GM12878 (cell line): ENCODE measurements at regions not wholly inside any gene's neighbourhood (a gene's known extent, or its start where the extent isn't known, plus 50 kb on each side); places are given as distances from the start of the nearest gene placed in this dataset.
"Not testable (repeated sequence)": the region's sequence is repeated elsewhere in the genome, so short reads cannot be mapped to it uniquely, and the experiment has no call there.

ENCODE experiments used
- ATAC-seq: fragments of 200-7000 bp; cut with Tn5 transposase; 3 replicates; pipeline ENCODE4 v1.9.1; 2020; ENCODE audit warnings: mild to moderate bottlenecking, moderate library complexity
- BruUV-seq: library from RNA; stranded (reverse); fragments of 400-500 nt; replicated peaks from 2 replicates; lab custom pipeline; 2021; lab: Mats Ljungman, UMichigan
- CTCF ChIA-PET: fragments of 300-600 bp; sonication (Branson Sonifier 250); formaldehyde crosslinking; extraction: SDS; loops from one replicate; lab custom pipeline; 2021; ENCODE audit warnings: inconsistent platforms; lab: Yijun Ruan, JAX
- POLR2A ChIA-PET: fragments of 350-600 bp; formaldehyde crosslinking; extraction: SDS; loops from one replicate; lab custom pipeline; 2021; ENCODE audit warnings: inconsistent platforms; lab: Charles Lee
- RAD21 ChIA-PET: fragments of 300-600 bp; sonication (Branson Sonifier 250); formaldehyde crosslinking; loops from one replicate; lab custom pipeline; 2023; ENCODE audit warnings: antibody characterized with exemption; ENCODE audit not compliant: unreplicated experiment; lab: Charles Lee
- SMC1A ChIA-PET: fragments of 300-600 bp; sonication (Branson Sonifier 250); formaldehyde crosslinking; loops from one replicate; lab custom pipeline; 2023; ENCODE audit not compliant: unreplicated experiment, uncharacterized antibody; lab: Charles Lee
- DNase-seq: peaks from one replicate; pipeline ENCODE4 v3.0.0-alpha.2; 2011; ENCODE audit warnings: low read depth, low spot score
- FAIRE-seq: peaks from 3 replicates; lab custom pipeline; 2011; peaks lifted over from hg19 to GRCh38; lab: Jason Lieb, UNC
- H2AFZ ChIP-seq: 2 replicates; pipeline ENCODE4 v1.6.0; 2011; ENCODE audit warnings: low read depth, low read length, control low read depth; ENCODE audit not compliant: control insufficient read depth
- H3K27ac ChIP-seq: 2 replicates; pipeline ENCODE4 v1.5.1; 2011; ENCODE audit warnings: control low read depth; ENCODE audit not compliant: control insufficient read depth, insufficient read depth
- H3K27me3 ChIP-seq, 2 experiments: replicated peaks in 1 of 2; 2 replicates each; pipeline versions ENCODE4 v1.6.0 to v1.6.1; 2011; ENCODE audit warnings: low read length in 1 of 2; ENCODE audit not compliant: control insufficient read depth in 2 of 2, insufficient read depth in 2 of 2
- H3K36me3 ChIP-seq, 2 experiments: 2 replicates each; pipeline ENCODE4 v1.5.1; 2011; ENCODE audit warnings: low read length in 1 of 2; ENCODE audit not compliant: control insufficient read depth in 2 of 2, insufficient read depth in 2 of 2
- H3K4me1 ChIP-seq: 2 replicates; pipeline ENCODE4 v1.6.1; 2011; ENCODE audit warnings: mild to moderate bottlenecking, low read length, moderate library complexity, mixed read lengths; ENCODE audit not compliant: control insufficient read depth, insufficient read depth
- H3K4me2 ChIP-seq: 2 replicates; pipeline ENCODE4 v1.6.0; 2011; ENCODE audit warnings: control low read depth; ENCODE audit not compliant: control insufficient read depth, insufficient read depth
- H3K4me3 ChIP-seq: fragments of 200-600 bp; sonication (generic); 2 replicates; pipeline ENCODE4 v1.5.1; 2016
- H3K79me2 ChIP-seq: 2 replicates; pipeline ENCODE4 v1.6.0; 2011; ENCODE audit warnings: low read length; ENCODE audit not compliant: control insufficient read depth, insufficient read depth
- H3K9ac ChIP-seq: 2 replicates; pipeline ENCODE4 v1.8.0; 2011; ENCODE audit warnings: low read length, control low read depth, mixed read lengths; ENCODE audit not compliant: control insufficient read depth, insufficient read depth
- H3K9me3 ChIP-seq: replicated peaks from 3 replicates; pipeline ENCODE4 v1.5.1; 2011; ENCODE audit warnings: mild to moderate bottlenecking, low read length; ENCODE audit not compliant: control insufficient read depth, insufficient read depth
- H4K20me1 ChIP-seq: 2 replicates; pipeline ENCODE4 v1.6.0; 2011; ENCODE audit not compliant: control insufficient read depth, insufficient read depth
- POLR2A ChIP-seq: IDR thresholded peaks from 2 replicates; pipeline ENCODE4 v1.6.1; 2011; ENCODE audit warnings: low read depth, mild to moderate bottlenecking, low read length
- PRDM15 ChIP-seq: fragments of 450-650 bp; formaldehyde crosslinking; IDR thresholded peaks from 2 replicates; pipeline ENCODE4 v1.4.0; 2020; ENCODE audit warnings: mild to moderate bottlenecking, moderate library complexity
- RFX5 ChIP-seq: IDR thresholded peaks from 2 replicates; pipeline ENCODE4 v1.6.1; 2011; ENCODE audit warnings: low read depth, low read length, improper control_type of control experiment
- SUPT20H ChIP-seq: IDR thresholded peaks from 2 replicates; pipeline ENCODE4 v1.6.1; 2011; ENCODE audit warnings: low read depth, mild to moderate bottlenecking, low read length, moderate library complexity, borderline replicate concordance; ENCODE audit not compliant: control insufficient read depth
- WGBS: methylation state at CpG from one replicate; pipeline ENCODE4 v1.1.6; 2016; ENCODE audit warnings: low lambda C conversion rate; ENCODE audit not compliant: insufficient replicate concordance, insufficient coverage; ENCODE audit errors: missing lambda C conversion rate; 5-methylcytosine and 5-hydroxymethylcytosine counted together
- in situ Hi-C: fragments of 300-500 bp; cut with MboI; formaldehyde crosslinking; loops from 9 replicates; pipeline ENCODE4 v1.14.3; 2018; ENCODE audit warnings: mixed read lengths
- intact Hi-C: fragments of 100-400 bp; cut with micrococcal nuclease; formaldehyde crosslinking; loops from one replicate; pipeline ENCODE4 v1.14.2; 2022; ENCODE audit not compliant: unreplicated experiment

GRCh38 chr21:13874001-13874400 is 264.4 kb downstream of the POTED start:
- H3K9ac ChIP-seq, H3K27ac ChIP-seq, DNase-seq, H3K79me2 ChIP-seq, H3K9me3 ChIP-seq, intact Hi-C loops, H3K4me1 ChIP-seq, in situ Hi-C loops, H2AFZ ChIP-seq, CTCF ChIA-PET, H3K4me2 ChIP-seq, ATAC-seq, POLR2A ChIA-PET, H3K4me3 ChIP-seq, BruUV-seq, H3K27me3 ChIP-seq, FAIRE-seq, RAD21 ChIA-PET, SMC1A ChIA-PET, H4K20me1 ChIP-seq, H3K36me3 ChIP-seq: not testable (repeated sequence)
- 6% methylated on average over 3 of the region's 3 CpGs for WGBS

- ATAC-seq (no peak), FAIRE-seq (no peak), DNase-seq (no peak)
- in situ Hi-C loops: no loop called here
- Histone ChIP-seq H3K36me3 (no peaks in the 10 kb centered on the region), H3K9me3 (no peaks in the 10 kb centered on the region), H3K27ac (no peak overlapping the region), H3K4me1 (no peaks in the 10 kb centered on the region), H2AFZ (no peak overlapping the region), H3K9ac (no peak overlapping the region), H4K20me1 (no peaks in the 10 kb centered on the region), H3K4me3 (no peak overlapping the region), H3K27me3 (no peaks in the 10 kb centered on the region), H3K4me2 (no peak overlapping the region), H3K79me2 (no peaks in the 10 kb centered on the region)
- ChIA-PET CTCF (no interaction called here), RAD21 (no interaction called here), SMC1A (no interaction called here), POLR2A (no interaction called here)
- WGBS: 52% methylated on average over 7 of the region's 7 CpGs
- TF ChIP-seq SUPT20H (no peak), RFX5 (no peak), PRDM15 (CRISPR knock-in tag) (no peak), POLR2A (no peak)
- intact Hi-C loops: no loop called here
- BruUV-seq: no TSS peak
Observed at GRCh38 chr21:13854638-13855037, 245.1 kb downstream of the POTED start.

GRCh38 chr21:13850808-13851207 is 241.2 kb downstream of the POTED start:
- H3K4me2 ChIP-seq, H3K4me1 ChIP-seq, FAIRE-seq, BruUV-seq, RAD21 ChIA-PET, H3K4me3 ChIP-seq, H4K20me1 ChIP-seq, H3K27ac ChIP-seq, intact Hi-C loops, SMC1A ChIA-PET, POLR2A ChIA-PET, H3K36me3 ChIP-seq, H3K79me2 ChIP-seq, DNase-seq, in situ Hi-C loops, H3K27me3 ChIP-seq, H3K9me3 ChIP-seq, H2AFZ ChIP-seq, CTCF ChIA-PET, ATAC-seq, H3K9ac ChIP-seq: not testable (repeated sequence)
- WGBS: 7% methylated on average over 7 of the region's 7 CpGs
